KMS-11 (cell line): ENCODE measurements at regions not wholly inside any gene's neighbourhood (a gene's known extent, or its start where the extent isn't known, plus 50 kb on each side); places are given as distances from the start of the nearest gene placed in this dataset.

Experiments
- H2AFZ ChIP-seq: fragments of 200-600 bp; sonication (generic); 2 replicates; pipeline ENCODE4 v1.6.1; 2016; ENCODE audit warnings: antibody characterized with exemption, mixed run types, low read depth
- H3K27ac ChIP-seq: fragments of 200-600 bp; sonication (generic); 2 replicates; pipeline ENCODE4 v1.6.1; 2016; ENCODE audit warnings: mild to moderate bottlenecking, mixed run types
- H3K27me3 ChIP-seq: fragments of 200-600 bp; sonication (generic); 2 replicates; pipeline ENCODE4 v1.6.1; 2017; ENCODE audit warnings: mild to moderate bottlenecking, low read depth, mixed run types, moderate library complexity; ENCODE audit not compliant: insufficient read depth
- H3K36me3 ChIP-seq: fragments of 200-600 bp; sonication (generic); 2 replicates; pipeline ENCODE4 v1.6.1; 2017; ENCODE audit warnings: mild to moderate bottlenecking, mixed run types; ENCODE audit not compliant: insufficient read depth
- H3K4me1 ChIP-seq: fragments of 200-600 bp; sonication (generic); 2 replicates; pipeline ENCODE4 v1.6.1; 2016; ENCODE audit warnings: mild to moderate bottlenecking, low read depth, mixed run types; ENCODE audit not compliant: poor library complexity, severe bottlenecking
- H3K4me2 ChIP-seq: fragments of 200-600 bp; sonication (generic); 2 replicates; pipeline ENCODE4 v1.7.0; 2016; ENCODE audit warnings: mild to moderate bottlenecking, mixed run types
- H3K4me3 ChIP-seq: fragments of 200-600 bp; sonication (generic); IDR thresholded peaks from 2 replicates; pipeline ENCODE4 v1.6.1; 2017; ENCODE audit warnings: low read depth, low read length, mixed read lengths; ENCODE audit not compliant: insufficient read depth
- H3K79me2 ChIP-seq: fragments of 200-600 bp; sonication (generic); 2 replicates; pipeline ENCODE4 v1.6.1; 2016; ENCODE audit warnings: low read depth, mixed run types; ENCODE audit not compliant: insufficient read depth
- H3K9ac ChIP-seq: fragments of 200-600 bp; sonication (generic); 2 replicates; pipeline ENCODE4 v1.6.1; 2016; ENCODE audit warnings: mild to moderate bottlenecking, mixed run types
- H4K20me1 ChIP-seq: fragments of 200-600 bp; sonication (generic); 2 replicates; pipeline ENCODE4 v1.6.1; 2016; ENCODE audit warnings: mild to moderate bottlenecking, mixed run types; ENCODE audit not compliant: insufficient read depth
- CTCF ChIP-seq: fragments of 200-600 bp; sonication (generic); conservative IDR thresholded peaks from 2 replicates; pipeline ENCODE4 v1.6.1; 2017; ENCODE audit warnings: low read depth, mild to moderate bottlenecking, antibody characterized with exemption, low read length, moderate library complexity, mixed read lengths

DNA sequence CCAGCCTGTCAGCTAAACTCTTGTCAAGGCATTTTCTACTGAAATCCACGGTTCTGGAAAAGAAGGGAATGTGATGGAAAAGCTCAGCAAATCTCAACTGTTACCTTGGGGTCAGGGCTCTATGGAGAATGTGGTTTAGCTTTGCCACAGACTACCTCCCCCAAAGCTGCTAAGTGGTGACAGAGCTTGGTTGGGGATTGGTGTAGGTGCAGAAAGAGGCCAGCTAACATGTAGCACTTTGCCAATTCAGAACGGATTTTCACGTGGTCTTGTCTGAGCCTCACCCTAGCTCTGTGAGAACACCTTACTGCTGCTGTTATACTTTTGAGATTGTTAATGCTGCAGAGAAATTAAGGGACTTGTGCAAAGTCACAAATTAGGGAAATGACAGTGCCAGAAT is 331.1 kb downstream of the RND3 start:
- no peak overlapping the region for H3K9ac ChIP-seq
- no peak overlapping the region for H3K4me2 ChIP-seq
- H3K4me1 ChIP-seq: no peaks in the 10 kb centered on the region
- H2AFZ ChIP-seq: no peak overlapping the region
- no peak overlapping the region for H3K27ac ChIP-seq
- H3K79me2 ChIP-seq: no peaks in the 10 kb centered on the region
- H4K20me1 ChIP-seq: no peaks in the 10 kb centered on the region
- H3K4me3 ChIP-seq: no peak overlapping the region
- H3K27me3 ChIP-seq: no peaks in the 10 kb centered on the region
- H3K36me3 ChIP-seq: no peaks in the 10 kb centered on the region
- TF ChIP-seq CTCF: no peak

DNA sequence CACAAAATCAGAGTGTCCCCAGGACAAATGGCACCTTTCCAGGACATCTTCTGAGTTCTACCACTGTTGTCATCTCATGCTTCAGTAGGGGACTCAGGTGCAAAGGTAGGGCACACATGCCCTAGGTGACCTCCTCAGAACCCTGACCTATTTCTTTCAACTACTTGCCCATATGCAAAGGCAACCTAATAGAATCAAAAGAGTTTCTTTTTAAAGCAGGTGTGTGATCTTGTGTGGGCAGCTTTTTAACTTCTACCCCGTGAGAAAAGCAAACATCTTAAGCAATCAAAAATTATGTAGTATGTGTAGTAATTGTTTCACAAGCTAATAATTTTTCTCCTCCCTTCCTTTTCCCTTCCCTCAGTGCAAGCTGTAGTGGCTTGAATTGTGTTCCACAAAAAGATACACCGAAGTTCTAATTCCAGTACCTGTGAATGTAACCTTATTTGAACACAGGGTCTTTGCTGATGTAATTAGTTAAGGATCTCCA is 333.1 kb downstream of the RND3 start:
- Histone ChIP-seq H3K79me2 (no peaks in the 10 kb centered on the region), H3K27me3 (no peaks in the 10 kb centered on the region), H4K20me1 (no peaks in the 10 kb centered on the region), H3K27ac (no peak overlapping the region), H3K4me2 (no peak overlapping the region), H3K4me3 (no peak overlapping the region), H3K36me3 (no peaks in the 10 kb centered on the region), H2AFZ (no peak overlapping the region), H3K9ac (no peak overlapping the region), H3K4me1 (no peaks in the 10 kb centered on the region)
- TF ChIP-seq CTCF: no peak

DNA sequence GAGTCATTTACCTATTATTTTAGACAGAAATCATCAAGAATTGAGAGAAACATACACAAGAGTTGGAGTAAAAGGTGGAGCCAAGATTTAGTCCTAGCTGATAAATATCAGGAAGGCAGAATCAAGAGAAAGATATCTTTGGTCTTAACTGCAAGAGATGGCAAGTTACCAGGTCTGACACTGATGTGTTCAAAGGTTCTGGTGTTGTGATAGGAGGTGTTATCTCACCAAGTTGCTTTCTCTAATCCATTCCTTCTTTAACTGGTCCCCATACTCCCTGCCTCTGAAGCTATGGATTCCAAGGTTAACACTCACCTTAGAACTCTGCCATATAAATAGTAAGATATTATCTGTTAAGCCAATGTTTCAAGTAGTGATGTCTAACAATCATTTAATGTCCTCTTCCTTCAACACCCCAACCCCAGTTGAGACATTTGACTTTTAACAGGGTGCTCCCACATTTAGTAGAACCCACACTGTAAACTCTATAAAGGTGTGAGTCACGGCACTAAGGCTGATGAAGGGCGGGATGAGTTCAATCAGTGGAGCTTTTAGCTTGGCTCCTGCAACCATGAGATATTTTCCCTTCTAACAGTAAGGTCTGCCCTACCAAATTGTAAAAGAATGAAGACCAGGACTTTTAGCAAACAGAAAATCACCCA is 333.7 kb downstream of the RND3 start:
- Histone ChIP-seq H3K4me2 (no peak overlapping the region), H3K36me3 (no peaks in the 10 kb centered on the region), H3K4me1 (no peaks in the 10 kb centered on the region), H3K4me3 (no peak overlapping the region), H3K27me3 (no peaks in the 10 kb centered on the region), H3K27ac (no peak overlapping the region), H3K9ac (no peak overlapping the region), H3K79me2 (no peaks in the 10 kb centered on the region), H2AFZ (no peak overlapping the region), H4K20me1 (no peaks in the 10 kb centered on the region)
- TF ChIP-seq CTCF: no peak

DNA sequence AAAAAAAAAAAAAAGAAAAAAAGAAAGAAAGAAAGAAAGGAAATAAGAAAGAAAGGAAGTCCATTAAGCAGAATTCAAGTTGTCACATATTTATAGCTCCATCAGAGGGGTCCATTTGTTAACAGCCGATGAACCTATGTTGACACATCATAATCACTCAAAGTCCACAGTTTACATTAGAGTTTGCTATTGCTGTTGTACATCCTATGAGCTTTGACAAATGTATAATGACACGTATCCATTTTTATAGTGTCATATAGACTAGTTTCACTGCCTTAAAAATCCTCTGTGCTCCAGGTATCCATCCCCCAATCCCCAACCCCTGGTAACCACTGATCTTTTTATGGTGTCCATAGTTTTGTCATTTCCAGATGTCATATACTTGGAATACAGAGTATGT is 335.2 kb downstream of the RND3 start:
- H3K36me3 ChIP-seq: no peaks in the 10 kb centered on the region
- no peaks in the 10 kb centered on the region for H3K79me2 ChIP-seq
- H2AFZ ChIP-seq: no peak overlapping the region
- H3K4me1 ChIP-seq: no peaks in the 10 kb centered on the region
- no peak overlapping the region for H3K4me2 ChIP-seq
- H3K27ac ChIP-seq: no peak overlapping the region
- no peaks in the 10 kb centered on the region for H3K27me3 ChIP-seq
- no peak overlapping the region for H3K9ac ChIP-seq
- H3K4me3 ChIP-seq: no peak overlapping the region
- TF ChIP-seq CTCF: no peak
- H4K20me1 ChIP-seq: no peaks in the 10 kb centered on the region
